Activated CD8-positive, alpha-beta memory T cell treated with anti-CD3 and anti-CD28 coated beads, Interleukin-2, amount 50 U/mL, for 4 hours (primary cell): ENCODE measurements at regions not wholly inside any gene's neighbourhood (a gene's known extent, or its start where the extent isn't known, plus 50 kb on each side); places are given as distances from the start of the nearest gene placed in this dataset.

Experiments used
- DNase-seq: peaks from one replicate; pipeline ENCODE4 v3.0.0-alpha.2; 2020

- DNase-seq, result no peak
Observed at GRCh38 chr16:9533042-9533441, 441.6 kb downstream of the HAPSTR1 start.

- DNase-seq, result no peak
Observed at GRCh38 chr16:9534759-9535158, 443.3 kb downstream of the HAPSTR1 start.

GRCh38 chr16:9536905-9537304 lies 445.5 kb downstream of the HAPSTR1 start:
- no peak for DNase-seq

- no peak for DNase-seq
Observed at GRCh38 chr16:9539346-9539745, 447.9 kb downstream of the HAPSTR1 start.

GRCh38 chr16:9541723-9542122 lies 450.3 kb downstream of the HAPSTR1 start:
- DNase-seq, result no peak

- DNase-seq, result no peak
Observed at GRCh38 chr16:9542165-9542755, 450.8 kb downstream of the HAPSTR1 start.

GRCh38 chr16:9545522-9546437 lies 454.3 kb downstream of the HAPSTR1 start:
- no peak for DNase-seq

GRCh38 chr16:9546438-9546786 lies 455.0 kb downstream of the HAPSTR1 start:
- DNase-seq, result no peak

- DNase-seq, result no peak
Observed at GRCh38 chr16:9549487-9549886, 458.0 kb downstream of the HAPSTR1 start.

GRCh38 chr16:9555051-9555450 lies 463.6 kb downstream of the HAPSTR1 start:
- no peak for DNase-seq

- no peak for DNase-seq
Observed at GRCh38 chr16:9556949-9557665, 465.7 kb downstream of the HAPSTR1 start.

GRCh38 chr16:9557713-9558112 lies 466.3 kb downstream of the HAPSTR1 start:
- no peak for DNase-seq

- DNase-seq, result no peak
Observed at GRCh38 chr16:9566099-9566498, 474.7 kb downstream of the HAPSTR1 start.

- no peak for DNase-seq
Observed at GRCh38 chr16:9567666-9568065, 476.2 kb downstream of the HAPSTR1 start.

GRCh38 chr16:9568261-9568660 lies 476.8 kb downstream of the HAPSTR1 start:
- DNase-seq, result no peak

GRCh38 chr16:9570521-9570920 lies 479.1 kb downstream of the HAPSTR1 start:
- no peak for DNase-seq

GRCh38 chr16:9578459-9578858 lies 487.0 kb downstream of the HAPSTR1 start:
- no peak for DNase-seq

GRCh38 chr16:9580025-9580424 lies 488.6 kb downstream of the HAPSTR1 start:
- no peak for DNase-seq

GRCh38 chr16:9593440-9593839 lies 502.0 kb downstream of the HAPSTR1 start:
- DNase-seq, result no peak

- no peak for DNase-seq
Observed at GRCh38 chr16:9594047-9594446, 502.6 kb downstream of the HAPSTR1 start.

- no peak for DNase-seq
Observed at GRCh38 chr16:9594946-9595345, 503.5 kb downstream of the HAPSTR1 start.

- DNase-seq, result no peak
Observed at GRCh38 chr16:9595393-9595792, 503.9 kb downstream of the HAPSTR1 start.

- no peak for DNase-seq
Observed at GRCh38 chr16:9596788-9597187, 505.3 kb downstream of the HAPSTR1 start.
